GM12874 (cell line): ENCODE measurements at regions not wholly inside any gene's neighbourhood (a gene's known extent, or its start where the extent isn't known, plus 50 kb on each side); places are given as distances from the start of the nearest gene placed in this dataset.

Source experiments
- TF ChIP-seq, protein P1 (sequence below): IDR thresholded peaks from 2 replicates; pipeline ENCODE4 v1.5.1; 2011; ENCODE audit warnings: low read depth, mild to moderate bottlenecking, control low read depth, low read length, moderate library complexity; ENCODE audit not compliant: insufficient read depth

GRCh38 chr3:76969996-76970615, 69.8 kb upstream of the ROBO2 start:
- TF ChIP-seq, protein P1, sequence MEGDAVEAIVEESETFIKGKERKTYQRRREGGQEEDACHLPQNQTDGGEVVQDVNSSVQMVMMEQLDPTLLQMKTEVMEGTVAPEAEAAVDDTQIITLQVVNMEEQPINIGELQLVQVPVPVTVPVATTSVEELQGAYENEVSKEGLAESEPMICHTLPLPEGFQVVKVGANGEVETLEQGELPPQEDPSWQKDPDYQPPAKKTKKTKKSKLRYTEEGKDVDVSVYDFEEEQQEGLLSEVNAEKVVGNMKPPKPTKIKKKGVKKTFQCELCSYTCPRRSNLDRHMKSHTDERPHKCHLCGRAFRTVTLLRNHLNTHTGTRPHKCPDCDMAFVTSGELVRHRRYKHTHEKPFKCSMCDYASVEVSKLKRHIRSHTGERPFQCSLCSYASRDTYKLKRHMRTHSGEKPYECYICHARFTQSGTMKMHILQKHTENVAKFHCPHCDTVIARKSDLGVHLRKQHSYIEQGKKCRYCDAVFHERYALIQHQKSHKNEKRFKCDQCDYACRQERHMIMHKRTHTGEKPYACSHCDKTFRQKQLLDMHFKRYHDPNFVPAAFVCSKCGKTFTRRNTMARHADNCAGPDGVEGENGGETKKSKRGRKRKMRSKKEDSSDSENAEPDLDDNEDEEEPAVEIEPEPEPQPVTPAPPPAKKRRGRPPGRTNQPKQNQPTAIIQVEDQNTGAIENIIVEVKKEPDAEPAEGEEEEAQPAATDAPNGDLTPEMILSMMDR = no peak

DNA sequence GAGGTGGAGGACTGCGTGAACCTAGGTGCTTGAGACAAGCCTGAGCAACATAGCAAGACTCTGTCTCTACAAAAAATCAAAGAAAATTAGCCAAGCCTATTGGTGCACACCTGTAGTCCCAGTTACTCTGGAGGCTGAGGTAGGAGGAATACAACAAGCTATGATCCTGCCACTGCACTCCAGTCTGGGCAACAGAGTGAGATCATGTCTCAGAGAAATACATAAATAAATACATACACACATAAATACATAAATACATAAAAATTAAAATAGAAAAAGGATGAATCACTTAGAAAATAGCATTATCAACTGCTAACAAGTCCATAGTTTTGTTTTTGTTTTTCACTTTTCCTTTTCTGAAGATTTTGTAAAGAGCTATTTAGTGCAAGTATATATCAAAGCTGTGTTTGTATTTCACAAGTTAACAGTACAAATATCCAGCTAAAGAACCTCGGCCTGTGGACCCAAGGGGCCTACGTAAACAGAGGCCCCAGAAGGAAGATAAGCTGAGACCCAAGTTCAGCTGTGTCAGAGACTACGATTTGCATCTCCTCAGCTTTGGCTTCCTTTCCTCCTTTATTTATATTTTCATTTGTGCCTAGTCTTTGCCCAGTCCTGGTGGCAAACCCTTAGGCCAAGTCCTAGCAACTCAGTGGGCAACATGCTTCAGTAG, 67.1 kb upstream of the ROBO2 start:
- TF ChIP-seq, protein P1 = no peak

GRCh38 chr3:76976996-76977395, 62.9 kb upstream of the ROBO2 start:
- TF ChIP-seq, protein P1 = no peak

DNA sequence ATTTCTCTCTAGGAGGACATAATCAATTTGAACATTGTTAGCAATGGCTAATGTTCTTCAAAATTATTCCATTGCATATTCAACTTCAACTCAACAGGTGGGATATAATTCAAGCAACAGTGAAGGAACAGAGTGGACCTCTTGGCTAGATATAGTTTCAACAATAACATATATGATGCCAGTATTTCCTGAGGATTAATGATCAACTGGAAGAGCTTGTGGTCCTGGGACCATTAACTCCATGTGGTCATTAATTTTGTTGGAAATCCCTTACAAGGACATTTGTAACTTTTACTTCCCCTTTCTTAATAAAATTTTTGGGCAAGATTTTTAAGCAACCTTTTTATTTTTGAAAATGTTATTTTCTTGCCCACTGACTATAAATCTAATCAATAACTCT, 54.3 kb upstream of the ROBO2 start:
- TF ChIP-seq, protein P1 = no peak

GRCh38 chr3:76986876-76987474, 52.9 kb upstream of the ROBO2 start:
- TF ChIP-seq, protein P1 = no peak
